HG03108 (cell line): ENCODE measurements at regions not wholly inside any gene's neighbourhood (a gene's known extent, or its start where the extent isn't known, plus 50 kb on each side); places are given as distances from the start of the nearest gene placed in this dataset.

Source experiments
- ATAC-seq: cut with Tn5 transposase; IDR thresholded peaks from one replicate; pipeline ENCODE4 v1.9.1; 2021; ENCODE audit warnings: moderate library complexity; ENCODE audit not compliant: unreplicated experiment

DNA sequence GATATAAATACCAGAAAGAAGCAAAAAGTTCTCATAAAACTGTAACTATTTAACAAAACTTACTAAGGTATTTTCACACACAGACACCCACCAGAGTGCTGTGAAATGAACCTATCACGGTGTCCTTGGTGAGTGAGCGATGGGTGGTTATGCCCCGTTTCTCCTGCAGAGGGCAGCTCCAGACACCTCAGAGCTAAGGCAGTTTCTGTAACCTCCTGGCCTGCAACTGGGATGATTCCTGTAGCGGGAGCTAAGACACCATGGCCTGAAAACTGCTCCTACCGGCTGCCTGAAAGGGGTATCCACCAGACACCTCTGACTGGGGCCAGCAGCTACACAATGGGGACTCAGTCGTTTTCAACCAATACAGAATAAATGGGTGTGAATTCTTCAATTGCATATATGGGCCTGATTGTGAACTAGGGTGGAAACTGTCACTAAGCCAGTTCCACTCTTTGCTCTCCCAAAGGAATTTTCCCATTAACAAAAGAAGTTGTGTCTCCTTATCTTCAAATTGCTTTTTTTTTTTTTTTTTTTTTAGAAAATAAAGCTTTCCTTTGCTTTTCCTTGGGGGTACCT is 2375.8 kb upstream of the TENM3 start:
- peak; percentile 77 for ATAC-seq

DNA sequence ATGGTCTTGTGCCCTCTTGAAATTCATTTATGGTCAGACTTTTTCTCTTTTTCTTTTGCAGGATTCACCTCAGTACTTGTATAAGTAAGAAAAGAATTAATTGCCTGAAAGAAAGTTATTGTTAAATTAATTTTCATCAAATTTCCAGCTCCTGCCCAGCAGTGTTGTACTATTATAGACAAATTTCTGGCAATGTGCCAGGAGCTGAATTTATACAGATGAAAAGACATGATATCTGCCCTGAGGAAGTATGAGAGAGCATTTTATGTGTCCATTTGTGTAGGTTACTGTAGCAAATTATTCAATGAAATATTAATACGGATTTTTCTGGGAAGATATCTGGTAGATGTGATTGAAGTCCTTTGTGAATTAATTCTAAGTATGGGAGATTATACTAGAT is 2371.5 kb upstream of the TENM3 start:
- ATAC-seq = no peak

DNA sequence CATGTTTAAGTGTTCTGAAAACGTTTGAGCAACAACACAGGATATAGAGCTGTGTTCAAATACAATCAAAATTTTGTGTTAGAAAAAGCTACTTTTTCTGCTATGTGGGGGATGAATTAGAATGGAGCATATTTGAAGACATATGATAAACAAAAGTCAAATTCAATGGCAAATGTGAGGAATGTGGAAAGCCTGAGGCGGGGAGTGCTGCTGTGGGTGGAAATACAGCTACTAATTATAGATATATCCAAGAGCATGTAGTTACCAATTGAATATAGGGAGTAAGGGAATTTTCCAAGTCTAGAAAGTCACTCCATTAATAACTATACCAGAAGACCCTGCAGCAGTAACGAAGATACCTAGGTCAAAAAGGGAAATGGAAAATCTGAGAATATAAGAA is 2370.4 kb upstream of the TENM3 start:
- no peak for ATAC-seq

DNA sequence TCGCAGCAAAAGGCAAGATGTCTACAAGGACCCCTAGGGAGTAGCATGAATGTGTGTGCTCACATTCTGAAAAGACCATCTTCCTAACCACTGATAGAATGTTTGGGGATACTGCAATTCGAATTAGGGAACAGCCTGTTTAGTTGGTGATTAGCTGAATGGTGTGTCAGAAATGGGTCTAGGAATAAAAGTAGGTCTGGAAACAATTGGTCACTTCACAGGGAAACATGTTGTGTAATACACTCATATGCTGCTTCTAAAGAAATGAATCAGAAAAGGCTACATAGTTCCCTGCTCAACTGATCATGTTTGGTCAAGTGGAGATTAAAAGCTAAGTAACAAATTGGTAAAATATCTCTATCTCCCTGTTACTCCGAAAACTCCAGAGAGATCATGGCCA is 2362.4 kb upstream of the TENM3 start:
- ATAC-seq = no peak

DNA sequence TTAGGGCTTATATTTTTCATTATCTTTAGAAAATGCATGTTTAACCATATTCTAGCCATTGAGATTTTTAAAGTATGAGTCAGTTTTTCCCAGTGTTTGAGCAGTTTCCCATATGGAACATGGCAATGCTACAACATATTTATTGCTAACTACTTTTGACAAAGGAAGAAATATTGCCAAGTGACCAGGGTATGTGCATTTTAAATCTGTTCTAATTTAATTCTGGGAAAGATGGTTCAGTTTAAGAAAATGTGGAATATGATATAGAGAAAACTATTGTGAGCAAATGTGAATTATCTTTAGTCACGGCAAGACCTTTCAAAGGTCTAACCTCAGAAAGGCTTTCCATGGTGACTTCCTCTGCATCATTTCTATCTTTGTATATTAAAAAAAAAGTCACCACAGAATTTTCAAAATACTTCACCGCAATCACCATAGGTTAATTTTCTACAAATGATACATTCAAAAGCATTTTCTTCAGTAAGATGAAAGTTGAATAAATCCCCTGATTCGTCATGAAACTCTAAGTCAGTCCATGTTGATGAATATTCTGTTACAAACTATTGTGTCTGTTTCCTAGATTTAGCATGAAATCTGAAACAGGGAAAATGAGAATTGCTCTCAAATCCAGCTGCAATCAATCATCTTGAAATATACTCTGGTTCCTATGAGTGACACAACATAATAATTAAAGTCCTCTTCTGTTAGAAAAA is 2349.0 kb upstream of the TENM3 start:
- no peak for ATAC-seq

DNA sequence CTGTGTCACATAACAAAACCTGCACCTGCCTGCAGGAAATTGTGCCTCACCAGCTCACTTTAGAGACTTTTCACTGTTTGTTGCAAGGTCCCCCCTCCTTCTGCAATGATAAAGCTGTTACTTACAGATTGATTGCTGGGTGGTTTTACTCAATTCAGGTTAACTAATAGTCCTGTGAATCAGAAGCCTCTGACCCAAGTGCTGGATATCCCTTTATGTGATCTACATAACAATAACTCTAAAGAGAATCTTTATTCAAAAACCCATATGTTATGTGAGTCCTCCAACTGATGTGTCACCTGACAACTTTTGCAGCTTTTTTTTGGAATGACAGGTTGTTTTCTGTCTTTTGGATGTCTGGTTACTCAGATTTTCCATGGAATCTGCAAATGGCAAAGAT is 2323.6 kb upstream of the TENM3 start:
- ATAC-seq = no peak

DNA sequence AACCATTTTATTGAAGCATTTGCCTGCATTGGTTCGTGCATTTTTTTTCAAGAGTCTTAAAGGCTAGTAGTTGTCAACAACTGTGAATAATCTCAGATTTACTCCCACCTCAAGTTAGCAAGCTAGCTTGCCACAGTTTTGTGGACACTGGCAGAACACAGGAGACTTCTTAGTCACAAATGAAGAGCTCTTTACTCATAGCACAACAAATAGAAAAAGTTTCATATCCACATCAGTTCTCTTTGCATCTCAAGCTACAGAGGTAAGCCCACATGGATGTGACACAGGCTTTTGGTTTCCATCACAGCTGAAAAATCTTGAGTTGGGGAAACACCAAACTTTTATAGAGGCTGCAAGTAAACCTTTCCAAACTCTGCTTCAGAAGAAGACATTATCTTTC is 2315.7 kb upstream of the TENM3 start:
- ATAC-seq = no peak

DNA sequence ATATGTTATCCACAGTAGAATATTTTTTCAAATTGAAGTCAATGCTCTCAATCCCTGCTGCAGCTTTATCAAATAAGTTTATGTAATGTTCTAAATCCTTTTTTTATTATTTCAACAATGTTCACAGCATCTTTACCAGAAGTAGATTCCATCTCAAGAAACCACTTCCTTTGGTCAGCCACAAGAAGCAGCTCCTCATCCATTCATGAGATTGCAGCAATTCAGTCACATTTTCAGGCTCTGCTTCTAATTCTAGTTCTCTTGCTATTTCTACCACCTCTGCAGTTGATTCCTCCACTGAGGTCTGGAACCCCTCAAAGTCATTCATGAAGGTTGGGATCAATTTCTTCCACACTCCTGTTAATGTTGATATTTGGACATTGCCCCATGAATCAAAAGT is 2301.3 kb upstream of the TENM3 start:
- ATAC-seq = no peak

DNA sequence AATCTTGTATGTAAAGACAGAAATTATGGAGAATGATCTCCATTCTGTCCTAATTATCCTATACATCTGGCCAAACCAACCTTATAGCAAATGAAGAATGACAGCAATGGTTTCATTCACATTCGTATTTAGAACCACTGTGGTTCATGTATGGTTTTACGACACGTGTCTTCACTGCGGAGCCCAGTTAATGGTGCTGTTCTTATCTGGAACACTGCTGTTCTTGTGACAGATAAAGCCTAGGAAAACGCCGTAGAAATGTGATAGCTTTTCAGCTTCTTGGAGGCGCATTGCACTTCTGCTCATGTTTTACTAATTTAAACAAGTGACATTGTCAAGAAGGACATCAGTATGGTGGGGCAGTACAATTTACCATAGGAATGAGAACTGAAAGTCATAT is 2266.4 kb upstream of the TENM3 start:
- ATAC-seq = no peak

DNA sequence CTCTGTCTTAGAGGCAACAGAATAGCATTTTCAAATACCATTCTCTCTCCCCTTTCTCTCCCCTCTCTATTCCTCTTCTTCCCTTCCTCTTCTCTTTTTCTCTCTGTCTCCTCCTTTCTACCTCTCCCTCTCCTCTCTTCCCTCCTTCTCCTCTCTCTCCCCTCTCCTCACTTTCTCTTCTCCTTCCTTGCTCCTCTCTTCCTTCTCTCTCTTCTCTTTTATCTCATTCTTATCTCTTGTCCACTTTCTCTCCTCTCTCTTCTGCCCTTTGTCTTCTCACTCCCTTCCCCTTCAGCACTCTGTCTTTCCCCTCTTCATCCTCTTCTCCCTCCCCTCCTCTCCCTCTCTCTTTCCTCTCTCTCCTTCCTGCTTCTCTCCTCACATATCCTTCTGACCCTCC is 2265.8 kb upstream of the TENM3 start:
- ATAC-seq = no peak

DNA sequence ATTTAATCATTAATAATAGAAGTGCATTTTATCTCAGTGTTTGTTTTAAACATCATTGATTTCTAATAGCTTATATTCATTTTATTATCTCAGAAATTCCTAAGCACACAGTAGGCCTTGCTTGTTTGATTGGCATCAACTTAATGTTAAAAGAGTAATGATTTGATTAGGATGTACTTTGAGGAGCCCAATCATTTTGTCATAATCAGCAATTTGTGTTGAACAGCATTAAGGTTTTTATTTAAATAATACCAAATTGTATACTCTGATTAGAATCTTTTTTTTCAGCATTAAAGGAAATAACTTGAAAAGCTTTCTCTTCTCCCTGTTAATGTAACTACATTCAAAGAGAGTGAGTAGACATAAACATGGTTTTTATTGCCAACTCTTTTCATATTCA is 2262.0 kb upstream of the TENM3 start:
- no peak for ATAC-seq

DNA sequence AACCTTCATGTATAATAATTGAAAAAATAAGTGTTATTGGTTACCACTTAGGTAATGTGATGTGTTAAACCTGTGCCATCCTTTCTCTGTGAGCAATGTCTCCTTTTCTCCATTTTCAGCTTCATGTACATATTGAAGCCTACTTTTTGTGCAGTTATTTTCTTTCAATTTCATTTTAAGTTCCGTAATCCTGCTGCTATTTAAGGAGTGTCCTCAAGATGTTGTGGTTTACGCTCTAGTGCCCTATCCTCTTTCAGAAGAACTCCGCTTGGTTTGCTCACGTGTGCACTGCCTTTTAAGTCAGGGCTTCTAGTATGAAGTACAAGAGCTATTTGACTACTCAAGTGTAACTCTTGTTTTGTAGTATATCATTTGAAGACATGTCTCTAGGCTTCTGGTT is 2253.2 kb upstream of the TENM3 start:
- ATAC-seq = peak; percentile 99

DNA sequence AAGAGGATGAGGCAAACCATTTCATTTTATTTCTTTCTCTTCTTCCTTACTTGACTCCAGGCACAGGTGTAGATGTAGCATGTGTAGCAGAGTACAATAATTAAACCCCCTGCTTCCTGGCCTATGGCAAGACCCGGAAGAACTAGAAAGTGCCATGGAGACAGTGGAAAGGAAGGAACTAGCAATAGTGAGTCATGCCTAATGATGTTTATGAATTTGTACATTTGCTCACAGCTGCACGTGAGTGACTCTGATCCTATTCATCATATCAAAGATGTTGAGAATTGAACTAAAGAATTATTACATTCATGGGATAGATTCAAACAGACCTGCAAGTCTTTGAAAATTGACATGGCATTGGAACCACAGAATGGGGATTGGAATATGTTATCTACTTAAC is 2233.9 kb upstream of the TENM3 start:
- no peak for ATAC-seq

DNA sequence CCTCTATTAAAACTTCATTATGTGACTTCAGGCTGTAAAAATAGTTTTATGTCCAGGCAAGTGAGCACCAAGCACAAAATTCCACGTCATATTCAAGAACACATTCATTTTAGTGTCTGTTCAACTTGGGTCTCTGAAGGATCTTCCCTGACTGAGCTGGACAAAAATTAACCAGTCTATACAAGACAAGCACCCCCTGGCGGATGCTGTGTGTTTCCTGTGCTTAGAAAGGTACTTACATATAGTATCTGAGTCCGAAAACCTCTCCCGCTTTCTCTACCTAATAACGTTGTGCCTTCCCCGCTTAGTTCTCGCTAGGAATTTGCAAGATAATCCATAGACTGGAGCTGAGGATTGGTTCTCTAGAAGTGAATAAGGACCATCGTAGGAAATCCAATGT is 2214.5 kb upstream of the TENM3 start:
- no peak for ATAC-seq

DNA sequence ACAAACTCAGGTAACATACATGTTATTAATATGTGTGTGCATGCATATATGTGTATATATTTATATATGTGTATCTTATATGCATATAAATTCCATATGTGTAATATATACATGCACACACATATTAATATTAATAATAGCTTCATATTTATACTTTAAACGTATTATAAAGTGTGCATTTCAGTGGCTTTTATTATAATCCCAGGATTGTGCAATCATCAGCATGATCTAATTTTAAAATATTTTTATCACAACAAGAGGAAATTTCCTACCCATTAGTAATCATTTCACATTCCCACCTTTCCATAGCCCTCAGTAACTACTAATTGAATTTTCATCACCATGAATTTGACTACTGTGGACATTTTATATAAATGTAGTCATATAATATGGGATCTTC is 2211.9 kb upstream of the TENM3 start:
- ATAC-seq = no peak

DNA sequence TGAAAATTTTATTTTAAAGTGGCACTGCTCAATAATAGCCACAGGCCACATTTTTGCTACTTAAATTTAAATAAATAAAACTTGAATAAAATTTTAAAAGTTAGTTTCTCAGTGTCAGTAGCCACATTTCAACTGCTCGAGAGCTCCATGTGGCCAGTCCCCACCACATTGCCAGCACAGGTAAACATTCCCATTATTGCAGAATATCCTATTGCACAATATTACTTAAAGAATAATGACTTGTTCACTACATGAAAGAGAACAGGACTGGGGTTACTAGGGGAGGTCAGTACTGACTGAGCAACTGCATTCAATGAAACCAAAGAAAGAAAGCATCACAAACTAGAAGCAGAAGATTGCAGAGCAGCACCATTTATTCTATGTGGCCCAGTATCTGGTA is 2201.6 kb upstream of the TENM3 start:
- ATAC-seq = no peak

DNA sequence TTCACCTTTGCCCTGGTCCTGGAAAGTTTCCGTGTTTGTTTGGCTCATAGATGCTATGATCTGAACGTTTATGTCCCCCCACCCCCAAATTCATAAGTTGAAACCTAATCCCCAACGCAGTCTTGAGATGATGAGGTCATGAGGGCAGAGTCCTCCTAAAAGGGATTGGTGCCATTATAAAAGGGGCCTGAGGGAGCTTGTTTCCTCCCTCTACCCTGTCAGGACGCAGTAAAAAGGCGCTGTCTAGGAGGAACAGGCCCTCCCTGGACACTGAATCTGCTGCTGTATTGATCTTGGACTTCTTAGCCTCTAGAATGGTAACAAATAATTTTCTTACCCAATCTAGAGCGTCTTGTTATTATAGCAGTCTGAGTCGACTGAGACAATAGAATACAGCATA is 2190.6 kb upstream of the TENM3 start:
- ATAC-seq = no peak

DNA sequence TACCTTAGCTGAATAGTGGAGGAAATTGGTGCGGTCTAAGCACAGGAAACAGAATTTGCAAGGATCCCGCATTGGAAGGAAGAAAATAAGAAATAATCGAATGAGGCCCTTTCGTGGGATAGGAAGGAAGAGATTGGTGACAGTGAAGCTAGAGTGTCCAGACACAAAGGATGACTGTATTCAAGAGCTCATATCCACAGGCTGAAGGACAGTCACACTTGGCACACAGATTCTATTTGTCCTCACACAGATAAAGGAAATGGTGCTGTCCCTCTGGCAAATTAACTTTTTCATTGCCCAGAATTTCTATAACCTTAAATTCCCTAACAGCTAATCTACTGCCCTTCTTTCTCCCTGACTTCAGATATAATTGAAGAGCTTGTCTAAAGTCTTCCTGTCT is 2188.9 kb upstream of the TENM3 start:
- ATAC-seq = no peak

DNA sequence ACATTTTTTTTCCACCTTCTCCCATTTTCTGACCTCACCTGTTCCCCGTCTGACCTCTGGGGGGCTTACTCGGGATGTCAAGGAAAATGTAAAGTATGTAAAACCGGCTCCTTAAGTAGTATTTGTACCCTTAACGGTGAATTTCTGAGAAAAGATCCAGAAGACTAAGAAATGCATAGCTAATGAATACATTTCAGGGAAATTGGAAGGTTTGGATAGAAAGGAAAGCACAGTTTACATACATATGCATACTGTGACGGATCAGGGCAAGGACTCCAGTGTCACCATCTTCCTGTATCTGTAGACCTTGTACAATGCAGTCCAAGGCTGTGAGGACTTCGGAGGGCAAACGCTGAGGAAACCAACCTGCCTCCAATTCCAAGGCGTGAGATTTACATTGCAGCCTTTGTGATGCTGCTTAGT is 2185.9 kb upstream of the TENM3 start:
- no peak for ATAC-seq

DNA sequence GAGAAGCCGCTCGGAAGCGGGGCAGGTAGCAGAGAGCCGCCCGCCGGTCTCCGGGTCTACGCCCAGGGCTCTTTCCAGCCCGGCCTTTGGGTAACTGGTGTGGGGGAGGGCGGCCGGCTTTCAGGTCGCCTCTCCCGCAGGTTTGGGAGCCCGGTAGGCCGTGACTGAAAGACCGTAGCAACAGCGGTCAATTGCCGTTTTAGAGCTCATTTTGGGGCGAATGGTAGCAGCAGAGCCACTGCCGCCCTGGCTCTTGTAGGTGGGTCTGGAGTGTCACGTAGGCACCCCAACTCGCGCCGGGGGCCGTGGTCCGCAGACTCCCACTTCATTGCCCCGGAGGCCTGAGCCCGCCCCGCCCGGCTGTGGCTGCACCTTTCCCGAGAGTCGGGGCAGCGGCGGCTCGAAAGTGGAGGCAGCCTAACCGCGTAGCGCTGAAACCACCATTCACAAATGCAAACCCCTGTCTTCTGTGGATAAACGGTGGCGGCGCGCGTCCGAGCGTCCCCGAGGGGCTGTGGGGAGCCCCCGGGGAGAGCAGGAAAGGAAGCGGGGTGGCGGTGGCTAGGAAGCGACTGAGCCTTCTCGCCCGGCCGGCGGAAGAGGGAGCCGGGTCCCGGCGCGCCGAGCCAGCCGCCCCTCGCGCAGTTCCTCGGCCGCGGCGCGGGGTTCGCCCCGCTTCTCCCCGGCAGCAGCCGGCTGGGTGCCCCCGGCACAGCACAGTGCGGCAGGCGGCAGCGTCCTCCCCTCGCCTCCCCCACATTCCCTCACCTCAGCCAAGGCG is 2185.1 kb upstream of the TENM3 start:
- peak; percentile 63 for ATAC-seq

DNA sequence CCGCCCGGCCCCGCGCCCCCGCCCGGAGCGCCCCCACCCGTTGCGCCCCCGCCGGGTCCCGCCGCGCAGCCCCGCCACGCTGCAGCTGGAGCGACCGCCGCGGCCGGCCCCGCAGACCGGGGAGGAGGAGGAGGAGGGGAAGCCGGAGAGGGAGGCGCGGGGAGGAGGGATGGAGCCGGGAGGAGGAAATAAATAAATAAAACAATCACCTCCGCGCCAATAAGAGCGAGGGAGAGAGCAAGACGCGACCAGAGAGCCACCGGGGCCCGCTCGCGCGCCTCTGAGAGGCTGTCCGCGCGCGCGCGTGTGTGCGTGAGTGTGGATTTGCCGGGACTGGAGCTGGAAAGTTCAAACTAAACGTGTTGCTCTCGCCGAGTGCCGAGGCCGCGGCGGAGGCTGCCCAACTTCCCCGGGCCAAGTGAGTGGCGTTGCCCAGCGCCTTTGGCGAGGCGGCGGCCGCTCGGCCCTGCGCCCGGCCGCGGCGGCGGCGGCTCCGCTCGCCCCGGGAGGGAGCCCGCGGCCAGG is 2184.4 kb upstream of the TENM3 start:
- no peak for ATAC-seq

DNA sequence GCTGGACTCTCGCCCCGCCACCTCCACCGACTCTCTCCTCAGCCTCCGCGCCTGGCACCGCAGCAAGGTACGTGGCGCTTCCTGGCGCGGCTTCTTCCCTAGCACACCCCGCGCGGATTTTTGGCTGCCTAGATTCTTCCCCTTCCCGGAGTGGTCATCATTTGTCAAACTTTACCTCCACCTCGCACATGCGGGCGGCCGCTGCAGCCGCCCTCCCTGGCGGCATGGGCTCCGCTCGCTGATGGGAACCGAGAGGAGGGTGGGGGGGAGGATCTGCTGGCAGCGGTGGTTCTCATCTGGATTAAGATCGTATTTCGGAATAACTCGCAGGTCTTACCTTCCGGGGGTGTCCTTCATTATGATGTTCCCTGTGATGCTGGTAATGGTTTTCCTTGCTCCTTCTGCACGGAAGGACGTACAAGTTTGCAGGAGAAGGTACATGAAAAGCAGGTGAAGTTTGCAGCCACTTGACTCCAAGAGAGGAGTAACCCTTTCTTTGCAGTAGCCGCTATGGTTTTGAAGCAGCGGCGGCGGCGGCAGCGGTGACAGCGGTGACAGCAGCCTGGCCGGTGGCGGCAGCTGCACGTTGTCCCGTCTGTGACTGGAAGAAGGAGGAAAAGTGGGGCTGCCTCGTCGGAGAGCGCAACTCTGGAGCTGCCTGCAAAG is 2183.9 kb upstream of the TENM3 start:
- no peak for ATAC-seq
